NT2/D1 (cell line): ENCODE measurements at regions not wholly inside any gene's neighbourhood (a gene's known extent, or its start where the extent isn't known, plus 50 kb on each side); places are given as distances from the start of the nearest gene placed in this dataset.

ENCODE experiments used
- DNase-seq: peaks from one replicate; pipeline ENCODE4 v3.0.0-alpha.2; 2011; ENCODE audit warnings: low read depth, low spot score
- H3K27me3 ChIP-seq: 2 replicates; pipeline ENCODE4 v1.6.0; 2011; ENCODE audit warnings: mild to moderate bottlenecking; ENCODE audit not compliant: insufficient read length, insufficient read depth
- H3K36me3 ChIP-seq: 2 replicates; pipeline ENCODE4 v1.6.1; 2011; ENCODE audit warnings: mild to moderate bottlenecking, low read length, mixed read lengths; ENCODE audit not compliant: insufficient read depth, insufficient read length
- H3K4me1 ChIP-seq: 2 replicates; pipeline ENCODE4 v1.5.1; 2011; ENCODE audit not compliant: insufficient read depth, insufficient read length
- H3K4me3 ChIP-seq: 2 replicates; pipeline ENCODE4 v1.5.1; 2011; ENCODE audit warnings: low read depth; ENCODE audit not compliant: insufficient read length
- H3K9ac ChIP-seq: 2 replicates; pipeline ENCODE4 v1.6.0; 2011; ENCODE audit warnings: low read depth; ENCODE audit not compliant: insufficient read length
- H3K9me3 ChIP-seq: 2 replicates; pipeline ENCODE4 v1.5.1; 2011; ENCODE audit warnings: mild to moderate bottlenecking, low read length; ENCODE audit not compliant: insufficient read depth
- SUZ12 ChIP-seq: IDR thresholded peaks from 2 replicates; pipeline ENCODE4 v1.6.1; 2011; ENCODE audit not compliant: insufficient read length, insufficient read depth; ENCODE audit errors: extremely low read depth
- YY1 ChIP-seq: IDR thresholded peaks from 2 replicates; pipeline ENCODE4 v1.6.1; 2011; ENCODE audit not compliant: insufficient read length, insufficient read depth
- ZNF274 ChIP-seq: IDR thresholded peaks from 2 replicates; pipeline ENCODE4 v1.6.1; 2011; ENCODE audit warnings: mild to moderate bottlenecking, low read depth, low read length

- Histone ChIP-seq H3K4me3 (no peak overlapping the region), H3K36me3 (no peaks in the 10 kb centered on the region), H3K4me1 (peaks cover 8% of the 10 kb centered on the region), H3K9ac (no peak overlapping the region), H3K9me3 (no peaks in the 10 kb centered on the region; the same call in 1 of the 2 replicates), H3K27me3 (no peaks in the 10 kb centered on the region)
- TF ChIP-seq SUZ12 (no peak), YY1 (no peak), ZNF274 (no peak)
- no peak for DNase-seq
These were observed 352.1 kb downstream of the SHQ1 start for GRCh38 chr3:72496051-72496670.

- TF ChIP-seq SUZ12: no peak
- no peak for DNase-seq
- Histone ChIP-seq H3K27me3 (no peaks in the 10 kb centered on the region), H3K9ac (no peak overlapping the region), H3K36me3 (no peaks in the 10 kb centered on the region), H3K4me3 (no peak overlapping the region), H3K9me3 (no peaks in the 10 kb centered on the region; the same call in 1 of the 2 replicates), H3K4me1 (peaks cover 12% of the 10 kb centered on the region)
These were observed 353.6 kb downstream of the SHQ1 start for GRCh38 chr3:72494626-72495025.

GRCh38 chr3:72494130-72494529 lies 354.1 kb downstream of the SHQ1 start:
- H3K36me3 ChIP-seq: no peaks in the 10 kb centered on the region
- no peaks in the 10 kb centered on the region; the same call in 1 of the 2 replicates for H3K9me3 ChIP-seq
- no peak for TF ChIP-seq ZNF274
- peak; percentile 25 for TF ChIP-seq YY1
- no peak overlapping the region for H3K9ac ChIP-seq
- no peak overlapping the region for H3K4me3 ChIP-seq
- no peak for DNase-seq
- H3K4me1 ChIP-seq: peaks cover 13% of the 10 kb centered on the region
- H3K27me3 ChIP-seq: no peaks in the 10 kb centered on the region

DNA sequence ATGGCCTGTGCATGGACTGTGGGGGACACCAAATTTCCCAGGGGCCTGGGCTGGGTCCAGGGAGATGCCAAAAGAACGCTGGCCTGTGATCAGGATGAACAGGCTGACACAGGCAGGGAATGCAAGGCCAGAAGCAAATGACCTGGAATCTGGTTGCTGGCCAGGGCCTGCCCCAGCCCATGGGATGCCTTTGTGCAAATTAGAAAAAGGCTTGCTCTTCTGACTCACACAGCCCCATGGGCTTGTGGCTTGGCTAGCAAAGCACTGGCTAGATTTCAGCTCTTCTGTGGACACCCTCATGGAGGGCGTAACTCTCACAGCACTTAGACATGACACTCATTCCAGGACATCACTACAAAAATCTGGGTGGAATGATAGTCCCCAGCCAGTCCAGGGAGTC lies 356.0 kb downstream of the SHQ1 start:
- DNase-seq: no peak
- no peaks in the 10 kb centered on the region; the same call in 1 of the 2 replicates for H3K9me3 ChIP-seq

DNA sequence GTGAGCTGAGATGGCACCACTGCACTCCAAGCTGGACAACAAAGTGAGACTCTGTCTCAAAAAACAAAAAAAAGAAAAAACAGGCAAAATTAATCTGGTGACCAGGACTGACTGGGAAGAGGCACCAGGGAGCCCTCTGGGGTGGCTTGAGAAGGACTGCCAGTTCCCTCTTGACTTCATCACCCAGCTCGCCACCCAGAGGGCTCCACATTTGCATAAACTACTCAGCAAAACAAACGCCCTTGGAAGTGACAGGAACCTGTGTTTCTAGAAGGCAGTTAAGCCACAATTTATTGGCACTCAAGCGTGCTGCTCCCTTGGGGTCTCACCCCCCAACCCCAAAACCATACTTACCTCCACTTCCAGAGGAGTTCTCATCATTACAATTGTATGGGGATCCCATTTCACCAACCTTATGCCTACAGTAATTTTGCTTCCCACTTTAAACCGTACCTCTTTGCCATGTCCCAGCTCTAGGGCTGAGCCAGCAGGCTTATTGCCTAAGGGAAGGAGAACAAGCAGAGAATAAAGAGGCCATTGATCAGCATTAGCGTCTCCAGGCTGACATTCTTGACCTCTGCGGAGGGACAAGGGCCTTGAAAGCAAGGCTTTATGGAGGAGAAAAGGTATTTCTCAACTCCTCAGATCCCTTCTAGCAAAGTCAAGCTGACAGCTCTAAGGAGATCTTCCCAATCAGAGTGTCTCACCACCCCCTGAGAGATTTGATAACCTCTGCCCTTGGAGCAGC lies 357.4 kb downstream of the SHQ1 start:
- Histone ChIP-seq H3K4me3 (no peak overlapping the region), H3K27me3 (no peaks in the 10 kb centered on the region), H3K9me3 (no peaks in the 10 kb centered on the region; the same call in 1 of the 2 replicates), H3K9ac (peak overlapping the region; percentile 34), H3K4me1 (peaks cover 18% of the 10 kb centered on the region), H3K36me3 (no peaks in the 10 kb centered on the region)
- no peak for DNase-seq
- TF ChIP-seq SUZ12: no peak
- no peak for TF ChIP-seq ZNF274

More for the DNA sequence above, 356.0 kb downstream of the SHQ1 start:
- Histone ChIP-seq H3K4me1 (peaks cover 17% of the 10 kb centered on the region), H3K9ac (no peak overlapping the region), H3K27me3 (no peaks in the 10 kb centered on the region), H3K4me3 (no peak overlapping the region), H3K36me3 (no peaks in the 10 kb centered on the region)
- TF ChIP-seq ZNF274: no peak
- TF ChIP-seq YY1: no peak
- TF ChIP-seq SUZ12: no peak

DNA sequence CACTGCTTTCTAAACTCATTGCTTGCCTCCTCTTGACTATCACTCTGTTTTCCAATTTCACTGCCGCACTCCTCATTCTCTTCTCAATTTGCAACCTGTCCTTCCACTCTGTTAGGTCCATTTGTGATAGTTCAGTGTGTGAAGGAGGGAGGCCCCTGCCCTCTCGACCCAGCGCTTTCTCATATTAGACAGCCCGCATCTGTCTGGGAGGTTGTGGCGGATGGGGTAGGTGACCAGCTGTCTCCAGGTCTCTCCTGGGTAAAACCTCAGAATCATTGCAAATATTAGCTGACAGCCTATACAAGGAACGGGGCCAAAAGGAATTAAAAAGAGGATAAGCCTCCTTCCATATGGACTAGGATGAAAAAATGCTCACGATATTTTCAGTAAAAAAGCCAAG lies 358.3 kb downstream of the SHQ1 start:
- H3K4me1 ChIP-seq: peaks cover 21% of the 10 kb centered on the region
- no peaks in the 10 kb centered on the region; the same call in 1 of the 2 replicates for H3K9me3 ChIP-seq
- no peak for DNase-seq
- H3K9ac ChIP-seq: peak overlapping the region; percentile 54
- no peak overlapping the region for H3K4me3 ChIP-seq
- H3K36me3 ChIP-seq: no peaks in the 10 kb centered on the region
- H3K27me3 ChIP-seq: no peaks in the 10 kb centered on the region
- TF ChIP-seq SUZ12 (no peak), ZNF274 (no peak)

- no peak for DNase-seq
- Histone ChIP-seq H3K36me3 (no peaks in the 10 kb centered on the region), H3K27me3 (no peaks in the 10 kb centered on the region), H3K9ac (no peak overlapping the region), H3K4me3 (no peak overlapping the region), H3K4me1 (peaks cover 21% of the 10 kb centered on the region), H3K9me3 (no peaks in the 10 kb centered on the region)
- TF ChIP-seq ZNF274 (no peak), YY1 (no peak), SUZ12 (no peak)
These were observed 359.6 kb downstream of the SHQ1 start for GRCh38 chr3:72488738-72489035.
